Psoas muscle (tissue), 7 donors: ENCODE measurements at regions not wholly inside any gene's neighbourhood (a gene's known extent, or its start where the extent isn't known, plus 50 kb on each side); places are given as distances from the start of the nearest gene placed in this dataset.
"Not testable (repeated sequence)": the region's sequence is repeated elsewhere in the genome, so short reads cannot be mapped to it uniquely, and the experiment has no call there.

ENCODE experiments used
- ATAC-seq, 4 donors: fragments of 200-7000 bp; cut with Tn5 transposase; one replicate each; pipeline ENCODE4 v1.9.1; 2020; ENCODE audit warnings: moderate library complexity in 3 of 4, mild to moderate bottlenecking in 2 of 4
- DNase-seq, 2 donors: peaks; one replicate each; pipeline ENCODE4 v3.0.0-alpha.2; 2020
- H3K27ac ChIP-seq: fragments of 200-600 bp; one replicate; pipeline ENCODE4 v1.8.0; 2022
- H3K27me3 ChIP-seq, 3 donors: fragments of 200-600 bp in 1 of 3; one replicate each; pipeline versions ENCODE4 v1.6.1 to v1.8.0; 2013 to 2022; ENCODE audit warnings: low read length in 2 of 3, mild to moderate bottlenecking in 2 of 3, moderate library complexity in 1 of 3; ENCODE audit not compliant: insufficient read depth in 3 of 3
- H3K36me3 ChIP-seq, 2 donors: fragments of 200-600 bp in 1 of 2; one replicate each; pipeline versions ENCODE4 v1.6.1 to v1.8.0; 2013 to 2022; ENCODE audit warnings: low read depth in 1 of 2, mild to moderate bottlenecking in 1 of 2, moderate library complexity in 1 of 2; ENCODE audit not compliant: insufficient read depth in 1 of 2
- H3K4me1 ChIP-seq: fragments of 200-600 bp; one replicate; pipeline ENCODE4 v1.8.0; 2022
- H3K4me3 ChIP-seq: fragments of 200-600 bp; one replicate; pipeline ENCODE4 v1.8.0; 2022; ENCODE audit warnings: mild to moderate bottlenecking
- H3K9me3 ChIP-seq: fragments of 200-600 bp; one replicate; pipeline ENCODE4 v1.8.0; 2022
- WGBS, 3 donors: extraction: QIAGEN DNeasy Blood & Tissue Kit; methylation state at CpG; one replicate each; pipeline versions ENCODE4 v1.1.6 to v1.1.7; 2013; 5-methylcytosine and 5-hydroxymethylcytosine counted together
- intact Hi-C, 2 donors: fragments of 100-400 bp; cut with DNase I; formaldehyde crosslinking; loops; one replicate each; pipeline versions ENCODE4 v1.11.0 to v1.14.2; 2022
- TF ChIP-seq, protein P1 (sequence below): fragments of 200-600 bp; IDR thresholded peaks from one replicate; pipeline ENCODE4 v1.8.0; 2022; ENCODE audit warnings: antibody characterized with exemption
- donor health status: healthy with polysubstance abuse.
- donor health status: DM: no; HTN: no; CAD: no; lungs with moderate emphysema.
- donor health status: Bipolar disorder and iron deficiency.
- donor health status: healthy.
- donor health status: DM: yes; HTN: yes; CAD: no.
- donor health status: DM: no; HTN: no; CAD: no.
- donor health status: DM: yes; HTN: yes; CAD: no.

DNA sequence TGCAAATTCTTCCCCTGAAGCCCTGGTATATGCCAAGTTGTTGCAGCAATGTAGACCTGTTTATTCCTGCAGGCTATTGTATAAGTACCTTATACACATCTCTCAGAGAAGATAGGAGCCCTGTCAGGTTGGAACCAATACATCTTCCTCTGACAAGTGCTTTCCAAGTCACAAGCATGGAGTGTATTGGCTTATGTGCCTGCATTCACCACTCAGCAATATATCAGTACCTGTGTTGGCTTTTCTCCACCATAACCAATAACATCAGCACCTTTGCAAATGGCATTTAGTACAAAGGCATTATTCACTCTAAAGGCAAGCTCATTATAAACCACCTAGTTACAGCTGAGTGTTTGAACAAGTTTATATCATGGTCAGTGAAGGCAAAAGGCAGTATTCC lies 611.7 kb upstream of the CNTN5 start:
- Histone ChIP-seq H3K36me3 (no peaks in the 10 kb centered on the region), H3K27me3 (no peaks in the 10 kb centered on the region), H3K4me3 (no peak overlapping the region), H3K27ac (no peak overlapping the region), H3K4me1 (no peaks in the 10 kb centered on the region), H3K9me3 (no peaks in the 10 kb centered on the region)
- DNase-seq (no peak), ATAC-seq (no peak)
- TF ChIP-seq, protein P1, sequence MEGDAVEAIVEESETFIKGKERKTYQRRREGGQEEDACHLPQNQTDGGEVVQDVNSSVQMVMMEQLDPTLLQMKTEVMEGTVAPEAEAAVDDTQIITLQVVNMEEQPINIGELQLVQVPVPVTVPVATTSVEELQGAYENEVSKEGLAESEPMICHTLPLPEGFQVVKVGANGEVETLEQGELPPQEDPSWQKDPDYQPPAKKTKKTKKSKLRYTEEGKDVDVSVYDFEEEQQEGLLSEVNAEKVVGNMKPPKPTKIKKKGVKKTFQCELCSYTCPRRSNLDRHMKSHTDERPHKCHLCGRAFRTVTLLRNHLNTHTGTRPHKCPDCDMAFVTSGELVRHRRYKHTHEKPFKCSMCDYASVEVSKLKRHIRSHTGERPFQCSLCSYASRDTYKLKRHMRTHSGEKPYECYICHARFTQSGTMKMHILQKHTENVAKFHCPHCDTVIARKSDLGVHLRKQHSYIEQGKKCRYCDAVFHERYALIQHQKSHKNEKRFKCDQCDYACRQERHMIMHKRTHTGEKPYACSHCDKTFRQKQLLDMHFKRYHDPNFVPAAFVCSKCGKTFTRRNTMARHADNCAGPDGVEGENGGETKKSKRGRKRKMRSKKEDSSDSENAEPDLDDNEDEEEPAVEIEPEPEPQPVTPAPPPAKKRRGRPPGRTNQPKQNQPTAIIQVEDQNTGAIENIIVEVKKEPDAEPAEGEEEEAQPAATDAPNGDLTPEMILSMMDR: no peak
- intact Hi-C loops: no loop called here

DNA sequence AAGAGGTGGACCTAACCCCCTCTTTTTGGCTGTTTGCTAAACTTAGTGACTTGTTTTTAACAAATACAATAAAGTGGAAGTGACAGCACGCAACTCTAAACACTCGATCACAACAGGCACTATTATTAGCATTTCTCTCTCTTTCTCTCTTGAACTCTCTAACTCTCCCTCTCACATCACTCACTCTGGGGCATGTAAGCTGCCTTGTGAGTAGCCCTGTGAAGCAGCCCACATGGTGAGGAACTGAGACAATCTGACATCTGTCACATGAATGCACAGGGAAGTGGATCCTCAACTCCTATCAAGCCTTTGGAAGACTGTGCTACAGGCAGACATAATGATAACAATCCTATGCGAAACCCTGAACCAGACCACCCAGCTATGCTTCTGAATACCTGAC lies 609.0 kb upstream of the CNTN5 start:
- ATAC-seq (no peak), DNase-seq (no peak)
- Histone ChIP-seq H3K4me1 (no peaks in the 10 kb centered on the region), H3K27me3 (no peaks in the 10 kb centered on the region), H3K36me3 (no peaks in the 10 kb centered on the region), H3K4me3 (no peak overlapping the region), H3K27ac (no peak overlapping the region), H3K9me3 (no peaks in the 10 kb centered on the region)
- 77 to 82% (median 79%) methylated on average over 3 of the region's 3 CpGs for WGBS, 3 donors
- intact Hi-C loops: no loop called here
- TF ChIP-seq, protein P1: no peak

DNA sequence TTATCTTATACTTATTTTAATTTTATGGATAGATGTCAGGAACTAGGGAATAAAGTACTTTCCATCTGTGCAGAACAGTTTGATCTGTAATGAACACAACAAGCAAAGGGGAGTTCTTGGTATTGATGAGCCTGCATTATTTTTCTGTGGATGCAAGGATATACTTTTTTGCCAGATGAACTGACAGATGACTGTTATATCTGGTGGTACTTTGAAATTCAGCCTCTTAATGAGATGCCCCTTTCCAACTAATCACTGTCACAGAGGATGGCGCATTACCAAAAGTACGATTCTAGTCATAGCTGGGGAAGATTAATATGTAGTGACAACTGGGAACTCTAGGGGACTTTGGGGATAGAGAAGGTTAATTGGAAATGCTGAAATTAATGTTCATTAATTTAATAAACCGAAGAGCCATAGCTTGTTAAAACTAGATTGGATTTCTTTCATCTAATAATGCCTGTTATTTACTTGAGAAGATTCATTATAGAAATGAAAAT lies 603.4 kb upstream of the CNTN5 start:
- TF ChIP-seq, protein P1: no peak

DNA sequence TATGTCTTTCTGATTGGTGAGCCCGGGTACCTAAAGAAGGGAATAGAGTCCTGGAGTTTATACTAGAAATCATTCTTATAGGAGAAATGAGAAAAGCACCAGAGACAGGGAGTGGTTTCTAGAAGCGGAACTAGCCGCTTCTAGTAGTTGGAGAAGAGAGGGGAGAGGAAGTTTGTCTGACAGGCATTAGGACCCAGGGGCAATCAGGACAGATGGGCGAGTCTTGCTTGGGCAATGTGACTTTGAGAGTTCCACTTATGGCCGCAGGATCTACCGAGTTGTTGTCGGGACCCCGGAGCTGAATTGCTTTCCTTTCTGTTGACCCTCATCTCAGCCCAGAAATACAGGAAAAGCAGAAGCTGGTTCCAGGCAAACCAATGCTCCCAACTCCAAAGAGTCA lies 596.8 kb upstream of the CNTN5 start:
- H3K27me3 ChIP-seq: no peaks in the 10 kb centered on the region
- H3K9me3 ChIP-seq: peaks cover 21% of the 10 kb centered on the region
- intact Hi-C loops: no loop called here
- WGBS, 3 donors: 89 to 93% (median 93%) methylated on average over 8 of the region's 8 CpGs
- no peaks in the 10 kb centered on the region for H3K36me3 ChIP-seq
- ATAC-seq (no peak), DNase-seq (no peak)
- TF ChIP-seq, protein P1: no peak
- H3K27ac ChIP-seq: no peak overlapping the region
- H3K4me3 ChIP-seq: no peak overlapping the region
- H3K4me1 ChIP-seq: no peaks in the 10 kb centered on the region

More for the DNA sequence above, 603.4 kb upstream of the CNTN5 start:
- 73 to 86% (median 79%) methylated on average over 3 of the region's 3 CpGs for WGBS, 3 donors
- ATAC-seq: no peak
- no peak for DNase-seq
- no peaks in the 10 kb centered on the region for H3K9me3 ChIP-seq
- intact Hi-C loops: no loop called here
- no peaks in the 10 kb centered on the region for H3K27me3 ChIP-seq
- no peak overlapping the region for H3K27ac ChIP-seq
- H3K36me3 ChIP-seq: no peaks in the 10 kb centered on the region
- no peaks in the 10 kb centered on the region for H3K4me1 ChIP-seq
- no peak overlapping the region for H3K4me3 ChIP-seq

DNA sequence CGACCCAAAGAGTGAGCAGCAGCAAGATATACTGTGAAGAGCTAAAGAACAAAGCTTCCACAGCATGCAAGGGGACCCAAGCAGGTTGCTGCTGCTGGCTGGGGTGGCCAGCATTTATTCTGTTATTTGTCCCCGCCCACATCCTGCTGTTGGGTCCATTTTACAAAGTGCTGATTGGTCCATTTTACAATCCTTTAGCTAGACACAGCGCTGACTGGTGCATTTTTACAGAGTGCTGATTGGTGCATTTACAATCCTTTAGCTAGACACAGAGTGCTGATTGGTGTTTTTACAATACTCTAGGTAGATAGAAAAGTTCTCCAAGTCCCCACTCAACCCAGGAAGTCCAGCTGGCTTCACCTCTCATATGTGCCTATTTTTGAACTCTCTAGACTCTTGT lies 596.0 kb upstream of the CNTN5 start:
- WGBS, 3 donors: 91 to 94% (median 92%) methylated on average over 3 of the region's 3 CpGs
- peaks cover 28% of the 10 kb centered on the region for H3K9me3 ChIP-seq

More for the DNA sequence above, 596.0 kb upstream of the CNTN5 start:
- DNase-seq, H3K27me3 ChIP-seq, intact Hi-C loops, H3K27ac ChIP-seq, ATAC-seq, H3K4me1 ChIP-seq, H3K4me3 ChIP-seq, H3K36me3 ChIP-seq: not testable (repeated sequence)
